Activated CD8-positive, alpha-beta T cell treated with anti-CD3 and anti-CD28 coated beads for 36 hours (primary cell): ENCODE measurements at regions not wholly inside any gene's neighbourhood (a gene's known extent, or its start where the extent isn't known, plus 50 kb on each side); places are given as distances from the start of the nearest gene placed in this dataset.
A peak's percentile ranks its signal among the peaks of the same experiment; 100 is the strongest.

Source experiments
- ATAC-seq: fragments of 200-7000 bp; cut with Tn5 transposase; one replicate; pipeline ENCODE4 v1.10.0; 2021; ENCODE audit warnings: mild to moderate bottlenecking, moderate library complexity
- CTCF ChIA-PET: fragments of 350-600 bp; sonication (Branson Sonifier 250); formaldehyde crosslinking; loops from one replicate; lab custom pipeline; 2021; ENCODE audit warnings: antibody characterized with exemption; lab: Charles Lee
- POLR2A ChIA-PET: fragments of 350-600 bp; sonication (Branson Sonifier 250); formaldehyde crosslinking; loops from one replicate; lab custom pipeline; 2021; ENCODE audit warnings: antibody characterized with exemption; lab: Charles Lee
- DNase-seq: peaks from one replicate; pipeline ENCODE4 v3.0.0-alpha.2; 2020
- H3K27ac Mint-ChIP-seq: one replicate; pipeline ENCODE4 v1.8.0; 2021; ENCODE audit warnings: mild to moderate bottlenecking, mixed read lengths
- H3K27me3 Mint-ChIP-seq: one replicate; pipeline ENCODE4 v1.8.0; 2021; ENCODE audit warnings: mixed read lengths
- H3K36me3 Mint-ChIP-seq: one replicate; pipeline ENCODE4 v1.8.0; 2021; ENCODE audit warnings: low read depth, mixed read lengths
- H3K4me1 Mint-ChIP-seq: one replicate; pipeline ENCODE4 v1.8.0; 2021; ENCODE audit warnings: low read depth, mixed read lengths
- H3K4me3 Mint-ChIP-seq: one replicate; pipeline ENCODE4 v1.8.0; 2021; ENCODE audit warnings: mild to moderate bottlenecking, moderate library complexity, mixed read lengths
- H3K9me3 Mint-ChIP-seq: one replicate; pipeline ENCODE4 v1.8.0; 2021; ENCODE audit warnings: mixed read lengths
- CTCF ChIP-seq: fragments of 200-600 bp; IDR thresholded peaks from one replicate; pipeline ENCODE4 v1.8.0; 2022; ENCODE audit warnings: antibody characterized with exemption, mild to moderate bottlenecking
- intact Hi-C: fragments of 100-400 bp; cut with micrococcal nuclease; formaldehyde crosslinking; loops from one replicate; pipeline ENCODE4 v1.10.0; 2022

GRCh38 chr18:76691800-76692199 lies 130.6 kb upstream of the ZNF236 start:
- no peak for ATAC-seq
- Mint-ChIP-seq H3K9me3 (no peaks in the 10 kb centered on the region), H3K4me3 (no peak overlapping the region), H3K27ac (no peak overlapping the region), H3K36me3 (no peaks in the 10 kb centered on the region), H3K27me3 (peaks cover 39% of the 10 kb centered on the region), H3K4me1 (peaks cover 14% of the 10 kb centered on the region)
- CTCF ChIA-PET: no interaction called here
- no peak for TF ChIP-seq CTCF
- intact Hi-C loops: no loop called here
- no peak for DNase-seq
- POLR2A ChIA-PET: no interaction called here

- CTCF ChIA-PET: interaction anchor here (1.0 kb wide), 1 partner anchor 20 kb away, joined by 4 read pairs; no protein-coding TSS in a partner anchor
These were observed 132.6 kb upstream of the ZNF236 start for GRCh38 chr18:76689646-76690264.

GRCh38 chr18:76688724-76689472 lies 133.5 kb upstream of the ZNF236 start:
- peaks cover 16% of the 10 kb centered on the region for H3K4me1 Mint-ChIP-seq
- ChIA-PET CTCF (interaction anchor here (1.0 kb wide), 1 partner anchor 290 kb away, joined by 3 read pairs; no protein-coding TSS in a partner anchor), POLR2A (interaction anchor here (0.6 kb wide), 1 partner anchor 222 kb away, joined by 3 read pairs; no protein-coding TSS in a partner anchor)
- DNase-seq (no peak), ATAC-seq (no peak)
- intact Hi-C loops: no loop called here
- no peak for TF ChIP-seq CTCF
- no peak overlapping the region for H3K4me3 Mint-ChIP-seq
- no peaks in the 10 kb centered on the region for H3K36me3 Mint-ChIP-seq
- no peak overlapping the region for H3K27ac Mint-ChIP-seq
- H3K9me3 Mint-ChIP-seq: no peaks in the 10 kb centered on the region
- peaks cover 40% of the 10 kb centered on the region for H3K27me3 Mint-ChIP-seq

More at GRCh38 chr18:76689646-76690264, 132.6 kb upstream of the ZNF236 start:
- DNase-seq (no peak), ATAC-seq (no peak)
- Mint-ChIP-seq H3K36me3 (no peaks in the 10 kb centered on the region), H3K4me3 (no peak overlapping the region), H3K9me3 (no peaks in the 10 kb centered on the region), H3K27ac (no peak overlapping the region), H3K4me1 (peaks cover 16% of the 10 kb centered on the region), H3K27me3 (peaks cover 37% of the 10 kb centered on the region)
- no peak for TF ChIP-seq CTCF
- POLR2A ChIA-PET: no interaction called here
- intact Hi-C loops: no loop called here

- DNase-seq (peak; percentile 78), ATAC-seq (peak; percentile 90)
- no peak overlapping the region for H3K4me3 Mint-ChIP-seq
- ChIA-PET CTCF (interaction anchor here (1.2 to 1.6 kb wide), 3 partner anchors 22 to 288 kb away, joined by 4 to 10 read pairs (median 6); no protein-coding TSS in a partner anchor), POLR2A (no interaction called here)
- H3K27me3 Mint-ChIP-seq: peaks cover 33% of the 10 kb centered on the region
- H3K27ac Mint-ChIP-seq: no peak overlapping the region
- H3K36me3 Mint-ChIP-seq: no peaks in the 10 kb centered on the region
- no peaks in the 10 kb centered on the region for H3K9me3 Mint-ChIP-seq
- intact Hi-C loops: no loop called here
- no peak for TF ChIP-seq CTCF
- H3K4me1 Mint-ChIP-seq: peaks cover 16% of the 10 kb centered on the region
These were observed 134.9 kb upstream of the ZNF236 start for GRCh38 chr18:76687304-76687962.
